H9 (cell line): ENCODE measurements at regions not wholly inside any gene's neighbourhood (a gene's known extent, or its start where the extent isn't known, plus 50 kb on each side); places are given as distances from the start of the nearest gene placed in this dataset.
A peak's percentile ranks its signal among the peaks of the same experiment; 100 is the strongest.

ENCODE experiments used
- DNase-seq: peaks from one replicate; pipeline ENCODE4 v3.0.0-alpha.2; 2017
- H2AFZ ChIP-seq: one replicate; pipeline ENCODE4 v1.6.1; 2013; ENCODE audit warnings: mild to moderate bottlenecking, low read length, control low read depth, moderate library complexity
- H2AK5ac ChIP-seq: 2 replicates; pipeline ENCODE4 v1.6.1; 2013; ENCODE audit warnings: low read length, control low read depth, mixed read lengths; ENCODE audit not compliant: insufficient read length
- H2BK120ac ChIP-seq: one replicate; pipeline ENCODE4 v1.6.1; 2013; ENCODE audit warnings: low read depth, mild to moderate bottlenecking, low read length, control low read depth, inconsistent platforms; ENCODE audit not compliant: poor library complexity, severe bottlenecking
- H2BK12ac ChIP-seq: 2 replicates; pipeline ENCODE4 v1.6.1; 2013; ENCODE audit warnings: low read length, control low read depth, mixed read lengths, low read depth; ENCODE audit not compliant: insufficient read length
- H2BK15ac ChIP-seq: 2 replicates; pipeline ENCODE4 v1.6.1; 2013; ENCODE audit warnings: low read depth, low read length, control low read depth
- H2BK20ac ChIP-seq: one replicate; pipeline ENCODE4 v1.6.1; 2013; ENCODE audit warnings: low read depth, mild to moderate bottlenecking, low read length, control low read depth, inconsistent platforms; ENCODE audit not compliant: poor library complexity, severe bottlenecking
- H2BK5ac ChIP-seq: 2 replicates; pipeline ENCODE4 v1.6.1; 2013; ENCODE audit warnings: low read length, control low read depth, mixed read lengths; ENCODE audit not compliant: insufficient read length
- H3K14ac ChIP-seq: 2 replicates; pipeline ENCODE4 v1.6.1; 2013; ENCODE audit warnings: low read length, control low read depth; ENCODE audit not compliant: insufficient read depth
- H3K18ac ChIP-seq: 2 replicates; pipeline ENCODE4 v1.6.1; 2013; ENCODE audit warnings: low read depth, mild to moderate bottlenecking, mixed read lengths, low read length, control low read depth; ENCODE audit not compliant: insufficient read length
- H3K23ac ChIP-seq: 2 replicates; pipeline ENCODE4 v1.6.1; 2013; ENCODE audit warnings: low read length, control low read depth, mixed read lengths, low read depth; ENCODE audit not compliant: insufficient read length
- H3K23me2 ChIP-seq: 2 replicates; pipeline ENCODE4 v1.6.1; 2013; ENCODE audit warnings: low read depth, mild to moderate bottlenecking, mixed read lengths, low read length, control low read depth; ENCODE audit not compliant: insufficient read length, poor library complexity, severe bottlenecking
- H3K27ac ChIP-seq: 2 replicates; pipeline ENCODE4 v1.5.1; 2013; ENCODE audit warnings: low read length, control low read depth, mixed read lengths, low read depth; ENCODE audit not compliant: insufficient read length
- H3K27me3 ChIP-seq: 2 replicates; pipeline ENCODE4 v1.6.1; 2013; ENCODE audit warnings: low read length, control low read depth, inconsistent platforms; ENCODE audit not compliant: insufficient read depth
- H3K4ac ChIP-seq: 2 replicates; pipeline ENCODE4 v1.6.1; 2013; ENCODE audit warnings: low read depth, mild to moderate bottlenecking, control low read depth, inconsistent platforms, low read length, moderate library complexity
- H3K4me1 ChIP-seq: 2 replicates; pipeline ENCODE4 v1.6.1; 2013; ENCODE audit warnings: low read length, control low read depth, inconsistent platforms; ENCODE audit not compliant: insufficient read depth
- H3K4me2 ChIP-seq: 2 replicates; pipeline ENCODE4 v1.6.1; 2013; ENCODE audit warnings: low read length, control low read depth, mixed read lengths; ENCODE audit not compliant: insufficient read length, insufficient read depth
- H3K56ac ChIP-seq: 2 replicates; pipeline ENCODE4 v1.6.1; 2013; ENCODE audit warnings: low read depth, mild to moderate bottlenecking, mixed read lengths, low read length, control low read depth; ENCODE audit not compliant: insufficient read length
- H3K79me1 ChIP-seq: 2 replicates; pipeline ENCODE4 v1.6.1; 2013; ENCODE audit warnings: low read depth, mild to moderate bottlenecking, moderate library complexity, low read length, control low read depth, inconsistent platforms; ENCODE audit not compliant: insufficient read depth, poor library complexity, severe bottlenecking
- H3K79me2 ChIP-seq: 2 replicates; pipeline ENCODE4 v1.6.1; 2013; ENCODE audit warnings: low read length, control low read depth, inconsistent platforms; ENCODE audit not compliant: insufficient read depth
- H3K9ac ChIP-seq: 2 replicates; pipeline ENCODE4 v1.6.1; 2013; ENCODE audit warnings: low read length, control low read depth, mixed read lengths; ENCODE audit not compliant: insufficient read length; ENCODE audit errors: extremely low read depth
- H3K9me3 ChIP-seq: one replicate; pipeline ENCODE4 v1.6.1; 2013; ENCODE audit warnings: low read depth, low read length, inconsistent platforms; ENCODE audit not compliant: control insufficient read depth
- H3T11ph ChIP-seq: one replicate; pipeline ENCODE4 v1.6.1; 2013; ENCODE audit warnings: mild to moderate bottlenecking, low read length, control low read depth, inconsistent platforms
- H4K20me1 ChIP-seq: one replicate; pipeline ENCODE4 v1.6.1; 2013; ENCODE audit not compliant: control insufficient read depth, insufficient read length, insufficient read depth
- H4K5ac ChIP-seq: 2 replicates; pipeline ENCODE4 v1.6.1; 2013; ENCODE audit warnings: low read depth, mild to moderate bottlenecking, mixed read lengths, low read length, control low read depth; ENCODE audit not compliant: insufficient read length
- H4K8ac ChIP-seq: replicated peaks from 2 replicates; pipeline ENCODE4 v1.6.1; 2013; ENCODE audit warnings: low read length, control low read depth, mixed read lengths, low read depth; ENCODE audit not compliant: insufficient read length
- H4K91ac ChIP-seq: 2 replicates; pipeline ENCODE4 v1.6.1; 2013; ENCODE audit warnings: low read depth, mild to moderate bottlenecking, moderate library complexity, mixed read lengths, low read length, control low read depth; ENCODE audit not compliant: insufficient read length
- H3K27ac Mint-ChIP-seq, 3 experiments: 2 replicates in 2 of 3; 3 replicates in 1 of 3; pipeline ENCODE4 v1.8.0; 2020 to 2021; ENCODE audit warnings: mixed read lengths in 3 of 3, mild to moderate bottlenecking in 1 of 3, moderate library complexity in 1 of 3
- H3K27me3 Mint-ChIP-seq: 2 replicates; pipeline ENCODE4 v1.8.0; 2021; ENCODE audit warnings: low read depth, mild to moderate bottlenecking, moderate library complexity, mixed read lengths
- H3K36me3 Mint-ChIP-seq, 3 experiments: 2 replicates in 2 of 3; 3 replicates in 1 of 3; pipeline ENCODE4 v1.8.0; 2020 to 2021; ENCODE audit warnings: low read depth in 3 of 3, mixed read lengths in 3 of 3; ENCODE audit not compliant: insufficient read depth in 1 of 3
- H3K4me1 Mint-ChIP-seq, 2 experiments: 2 replicates each; pipeline ENCODE4 v1.8.0; 2020; ENCODE audit warnings: mixed read lengths in 2 of 2
- H3K4me3 Mint-ChIP-seq, 2 experiments: 2 replicates in 1 of 2; 3 replicates in 1 of 2; pipeline ENCODE4 v1.8.0; 2020 to 2021; ENCODE audit warnings: mild to moderate bottlenecking in 2 of 2, mixed read lengths in 2 of 2, moderate library complexity in 1 of 2
- H3K9me3 Mint-ChIP-seq, 2 experiments: 2 replicates in 1 of 2; 3 replicates in 1 of 2; pipeline ENCODE4 v1.8.0; 2020; ENCODE audit warnings: mild to moderate bottlenecking in 2 of 2, mixed read lengths in 2 of 2, moderate library complexity in 1 of 2
- WGBS: extraction: QIAGEN DNeasy Blood & Tissue Kit; methylation state at CpG from one replicate; pipeline ENCODE4 v1.1.7; 2013; ENCODE audit warnings: missing lambda C conversion rate, low lambda C conversion rate, mixed read lengths; ENCODE audit not compliant: insufficient read length; ENCODE audit errors: extremely low coverage; 5-methylcytosine and 5-hydroxymethylcytosine counted together
- TF ChIP-seq, protein P1 (sequence below): fragments of 200-600 bp; sonication (generic); conservative IDR thresholded peaks from 3 replicates; pipeline ENCODE4 v1.8.0; 2021; ENCODE audit warnings: antibody characterized with exemption, mild to moderate bottlenecking

DNA sequence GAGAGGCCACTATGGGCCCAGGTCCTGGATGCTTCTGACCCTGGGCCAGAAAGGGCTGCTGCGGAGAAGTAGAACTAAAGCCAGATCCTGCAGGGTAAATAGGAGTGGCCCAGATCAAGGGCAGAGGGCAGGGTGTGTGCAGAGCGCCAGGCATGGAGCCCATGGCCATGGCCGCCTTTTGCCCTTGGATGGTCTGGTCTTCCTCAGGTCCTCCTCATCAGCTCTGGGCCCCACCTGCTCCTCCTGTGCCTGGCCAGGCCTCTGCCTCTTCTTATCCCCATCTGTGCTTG is 277.6 kb downstream of the BRD1 start:
- Mint-ChIP-seq H3K27ac (no peak overlapping the region), H3K9me3 (peaks cover 14 to 19% of the 10 kb centered on the region in 2 experiments), H3K4me3 (peak overlapping the region in 1 of 2 experiments; percentile 36; a peak in 2 of 5 replicates), H3K4me1 (peaks cover 18 to 21% of the 10 kb centered on the region in 2 experiments), H3K27me3 (peaks cover 14% of the 10 kb centered on the region), H3K36me3 (peaks cover 9 to 17% (median 10%) of the 10 kb centered on the region in 3 experiments)
- Histone ChIP-seq H3K9me3 (peaks cover 8% of the 10 kb centered on the region), H2AK5ac (no peak overlapping the region), H2AFZ (no peak overlapping the region), H3K4me2 (no peak overlapping the region), H3K4me1 (no peaks in the 10 kb centered on the region), H3K27ac (no peak overlapping the region), H3K9ac (no peak overlapping the region), H2BK20ac (no peak overlapping the region), H3T11ph (no peak overlapping the region), H3K56ac (no peak overlapping the region), H2BK15ac (no peak overlapping the region), H3K79me2 (no peaks in the 10 kb centered on the region), H2BK5ac (no peak overlapping the region), H3K18ac (no peak overlapping the region), H3K23ac (no peak overlapping the region), H3K14ac (no peak overlapping the region), H4K91ac (no peak overlapping the region), H2BK120ac (no peak overlapping the region), H4K8ac (no peak overlapping the region), H3K79me1 (no peaks in the 10 kb centered on the region), H4K20me1 (no peaks in the 10 kb centered on the region), H3K27me3 (no peaks in the 10 kb centered on the region), H3K23me2 (no peaks in the 10 kb centered on the region), H2BK12ac (no peak overlapping the region), H3K4ac (no peak overlapping the region), H4K5ac (no peak overlapping the region)
- TF ChIP-seq, protein P1, sequence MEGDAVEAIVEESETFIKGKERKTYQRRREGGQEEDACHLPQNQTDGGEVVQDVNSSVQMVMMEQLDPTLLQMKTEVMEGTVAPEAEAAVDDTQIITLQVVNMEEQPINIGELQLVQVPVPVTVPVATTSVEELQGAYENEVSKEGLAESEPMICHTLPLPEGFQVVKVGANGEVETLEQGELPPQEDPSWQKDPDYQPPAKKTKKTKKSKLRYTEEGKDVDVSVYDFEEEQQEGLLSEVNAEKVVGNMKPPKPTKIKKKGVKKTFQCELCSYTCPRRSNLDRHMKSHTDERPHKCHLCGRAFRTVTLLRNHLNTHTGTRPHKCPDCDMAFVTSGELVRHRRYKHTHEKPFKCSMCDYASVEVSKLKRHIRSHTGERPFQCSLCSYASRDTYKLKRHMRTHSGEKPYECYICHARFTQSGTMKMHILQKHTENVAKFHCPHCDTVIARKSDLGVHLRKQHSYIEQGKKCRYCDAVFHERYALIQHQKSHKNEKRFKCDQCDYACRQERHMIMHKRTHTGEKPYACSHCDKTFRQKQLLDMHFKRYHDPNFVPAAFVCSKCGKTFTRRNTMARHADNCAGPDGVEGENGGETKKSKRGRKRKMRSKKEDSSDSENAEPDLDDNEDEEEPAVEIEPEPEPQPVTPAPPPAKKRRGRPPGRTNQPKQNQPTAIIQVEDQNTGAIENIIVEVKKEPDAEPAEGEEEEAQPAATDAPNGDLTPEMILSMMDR, result no peak
- no CpG with 5 or more reads among the region's 3 CpGs for WGBS
- no peak for DNase-seq
